Astrocyte of the cerebellum (primary cell): ENCODE measurements at regions not wholly inside any gene's neighbourhood (a gene's known extent, or its start where the extent isn't known, plus 50 kb on each side); places are given as distances from the start of the nearest gene placed in this dataset.

Experiments
- DNase-seq: peaks from one replicate; pipeline ENCODE4 v3.0.0-alpha.2; 2011; ENCODE audit warnings: low read depth
- H3K4me3 ChIP-seq: 2 replicates; pipeline ENCODE4 v1.5.1; 2011; ENCODE audit warnings: mild to moderate bottlenecking, low read depth, low read length, moderate library complexity
- in situ Hi-C: cut with HindIII; loops from 2 replicates; pipeline ENCODE4 v1.10.0; 2017; ENCODE audit warnings: low sequenced_read_pairs
- TF ChIP-seq, protein P1 (sequence below): IDR thresholded peaks from 2 replicates; pipeline ENCODE4 v1.5.1; 2012; ENCODE audit warnings: low read length, low read depth, moderate library complexity, mild to moderate bottlenecking; ENCODE audit errors: missing control alignments

DNA sequence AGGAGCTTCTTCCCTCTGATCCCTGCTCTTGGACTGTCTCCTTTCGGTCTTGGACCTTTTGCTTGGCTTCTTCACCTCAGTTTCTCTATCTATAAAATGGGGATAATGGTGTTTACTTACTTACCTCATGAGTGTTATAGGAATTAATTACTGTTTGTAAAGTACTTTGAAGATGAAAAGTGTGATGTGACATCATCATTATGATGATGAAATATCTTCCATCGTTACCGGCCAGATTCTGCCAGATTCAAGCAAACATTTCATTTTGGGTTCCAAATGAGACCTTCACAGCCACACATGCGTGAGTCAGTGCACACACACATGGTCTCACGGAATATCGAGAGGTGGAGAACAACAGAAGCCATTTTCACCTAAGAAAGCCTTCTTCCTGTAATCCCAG lies 220.1 kb upstream of the RPL34 start:
- no peak for DNase-seq
- no peak overlapping the region for H3K4me3 ChIP-seq
- TF ChIP-seq, protein P1, sequence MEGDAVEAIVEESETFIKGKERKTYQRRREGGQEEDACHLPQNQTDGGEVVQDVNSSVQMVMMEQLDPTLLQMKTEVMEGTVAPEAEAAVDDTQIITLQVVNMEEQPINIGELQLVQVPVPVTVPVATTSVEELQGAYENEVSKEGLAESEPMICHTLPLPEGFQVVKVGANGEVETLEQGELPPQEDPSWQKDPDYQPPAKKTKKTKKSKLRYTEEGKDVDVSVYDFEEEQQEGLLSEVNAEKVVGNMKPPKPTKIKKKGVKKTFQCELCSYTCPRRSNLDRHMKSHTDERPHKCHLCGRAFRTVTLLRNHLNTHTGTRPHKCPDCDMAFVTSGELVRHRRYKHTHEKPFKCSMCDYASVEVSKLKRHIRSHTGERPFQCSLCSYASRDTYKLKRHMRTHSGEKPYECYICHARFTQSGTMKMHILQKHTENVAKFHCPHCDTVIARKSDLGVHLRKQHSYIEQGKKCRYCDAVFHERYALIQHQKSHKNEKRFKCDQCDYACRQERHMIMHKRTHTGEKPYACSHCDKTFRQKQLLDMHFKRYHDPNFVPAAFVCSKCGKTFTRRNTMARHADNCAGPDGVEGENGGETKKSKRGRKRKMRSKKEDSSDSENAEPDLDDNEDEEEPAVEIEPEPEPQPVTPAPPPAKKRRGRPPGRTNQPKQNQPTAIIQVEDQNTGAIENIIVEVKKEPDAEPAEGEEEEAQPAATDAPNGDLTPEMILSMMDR, result no peak
- in situ Hi-C loops, result no loop called here

DNA sequence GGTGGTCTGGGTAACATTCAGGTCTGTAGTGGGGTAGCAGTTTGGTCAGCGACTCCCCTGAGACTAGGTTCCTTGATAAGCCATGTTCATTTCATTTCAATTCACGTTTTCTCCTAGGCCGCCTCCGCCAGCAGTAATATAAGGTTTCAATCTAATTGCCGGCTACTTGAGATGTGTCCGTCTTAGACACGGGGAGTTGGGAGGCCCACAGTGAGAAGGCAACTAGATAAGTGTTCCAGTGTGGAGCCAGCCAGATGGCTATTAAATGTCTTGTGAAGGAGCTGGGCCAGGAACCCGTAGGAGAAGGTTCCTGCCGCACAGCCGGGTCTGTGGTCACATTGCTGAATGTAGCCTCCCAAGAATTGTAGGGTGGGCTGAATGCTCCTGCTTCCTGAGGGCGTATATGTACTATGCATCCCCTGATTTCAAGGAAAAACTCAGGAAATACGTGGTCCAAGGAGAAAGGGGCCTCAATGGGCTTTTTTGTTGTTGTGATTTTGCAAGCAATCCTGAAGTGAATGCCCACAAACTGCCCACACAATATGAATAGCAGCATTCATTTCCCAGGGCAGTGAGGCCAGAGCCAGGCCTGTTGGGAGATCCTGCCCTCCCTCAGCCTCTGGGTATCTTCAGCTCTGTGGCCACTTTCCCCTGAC lies 220.6 kb upstream of the RPL34 start:
- no peak overlapping the region for H3K4me3 ChIP-seq
- no peak for DNase-seq
- TF ChIP-seq, protein P1, result no peak
- in situ Hi-C loops, result no loop called here

DNA sequence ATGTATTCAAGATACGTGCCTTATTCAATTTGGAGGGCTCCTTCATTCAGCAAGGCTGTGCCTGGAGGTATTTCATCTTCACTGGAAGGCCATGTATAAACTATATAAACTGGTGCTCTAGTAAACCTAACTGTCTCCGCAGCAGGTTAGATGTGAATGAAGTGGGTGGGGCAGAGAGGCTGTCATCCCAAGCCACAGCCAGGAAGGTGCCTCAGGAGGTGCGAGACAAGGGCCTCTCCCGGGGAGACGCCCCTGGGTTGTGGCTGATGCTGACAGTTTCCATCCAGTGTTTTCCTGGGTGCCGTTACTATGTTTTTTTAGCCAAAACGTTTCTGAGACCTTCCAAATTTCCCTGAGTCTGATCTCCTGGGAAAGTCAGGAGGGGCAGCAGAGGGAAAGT lies 221.5 kb upstream of the RPL34 start:
- no peak for DNase-seq
- in situ Hi-C loops, result no loop called here
- TF ChIP-seq, protein P1, result no peak
- no peak overlapping the region for H3K4me3 ChIP-seq

GRCh38 chr4:108398316-108398715 lies 222.1 kb upstream of the RPL34 start:
- peak; percentile 97 for DNase-seq
- no peak overlapping the region for H3K4me3 ChIP-seq
- in situ Hi-C loops, result no loop called here
- TF ChIP-seq, protein P1, result no peak

GRCh38 chr4:108397850-108398249 lies 222.5 kb upstream of the RPL34 start:
- in situ Hi-C loops, result no loop called here
- no peak overlapping the region for H3K4me3 ChIP-seq
- no peak for DNase-seq
- TF ChIP-seq, protein P1, result no peak

DNA sequence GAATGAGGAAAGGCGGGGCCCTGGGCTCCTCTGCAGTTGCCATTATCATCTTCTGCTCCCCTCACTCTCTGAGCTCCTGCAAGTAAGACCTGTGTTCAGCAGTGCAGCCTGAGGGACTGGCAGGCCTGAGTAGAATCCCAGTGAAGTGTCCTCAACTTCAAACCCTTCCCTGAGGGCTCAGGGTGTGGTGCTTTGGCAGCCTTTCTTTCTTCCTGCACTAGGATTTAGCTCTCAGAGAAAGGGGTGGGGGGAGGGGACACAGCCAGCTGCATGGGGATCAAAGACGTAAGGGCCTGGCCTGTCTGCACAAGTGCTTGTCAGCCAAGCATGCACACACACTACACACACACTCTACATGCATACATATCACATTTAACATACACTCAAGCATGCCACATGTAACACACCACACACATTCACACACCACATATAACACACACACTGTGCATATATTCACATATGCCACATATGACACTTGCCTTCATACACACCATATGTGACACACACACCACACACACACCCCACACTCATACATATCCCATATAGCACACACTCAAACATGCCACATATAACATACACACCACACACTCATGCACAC lies 223.4 kb upstream of the RPL34 start:
- TF ChIP-seq, protein P1, result no peak
- DNase-seq, result no peak
- in situ Hi-C loops, result no loop called here
- no peak overlapping the region for H3K4me3 ChIP-seq
